ENCODE measurements at regions not wholly inside any gene's neighbourhood (a gene's known extent, or its start where the extent isn't known, plus 50 kb on each side); places are given as distances from the start of the nearest gene placed in this dataset.

DNA sequence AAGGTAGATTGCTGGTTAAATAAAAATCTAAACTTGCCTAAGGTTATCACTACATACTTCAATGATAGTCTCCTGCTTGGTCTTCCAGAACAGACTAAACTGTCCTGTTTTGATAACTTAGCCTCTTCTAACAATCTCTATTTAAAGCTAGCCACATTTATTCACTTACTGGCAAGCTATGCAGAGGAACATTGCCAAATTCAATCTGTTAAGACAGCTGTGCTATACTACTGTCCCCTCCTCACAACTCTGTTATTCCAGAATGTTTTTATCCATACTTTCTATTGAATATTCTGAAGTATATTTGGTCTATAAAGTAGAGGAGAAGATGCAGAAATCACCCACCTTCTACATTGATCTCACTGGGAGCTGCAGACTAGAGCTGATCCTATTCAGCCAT lies 594.0 kb upstream of the CCDC54 start:
- no peak for DNase-seq
- Histone ChIP-seq H3K36me3 (no peaks in the 10 kb centered on the region), H3K4me1 (no peaks in the 10 kb centered on the region), H3K27me3 (no peaks in the 10 kb centered on the region), H3K27ac (no peak overlapping the region), H3K4me3 (replicated peaks in 1 of 3) (no peak overlapping the region), H3K9me3 (no peaks in the 10 kb centered on the region)
- intact Hi-C loops (cut with DNase I), result no loop called here
- TF ChIP-seq POLR2A (IDR thresholded peaks at IDR 0.05) (no peak), CTCF (IDR thresholded peaks at IDR 0.05) (no peak)

- no peaks in the 10 kb centered on the region for H3K4me1 ChIP-seq
- no peak for DNase-seq
- WGBS, 2 donors, result 78 to 83% methylated on average over 4 of the region's 4 CpGs
- H3K27me3 ChIP-seq, result no peaks in the 10 kb centered on the region
- no peaks in the 10 kb centered on the region for H3K36me3 ChIP-seq
- intact Hi-C loops (cut with DNase I), result no loop called here
- H3K27ac ChIP-seq, result no peak overlapping the region
- TF ChIP-seq POLR2A (IDR thresholded peaks at IDR 0.05), result no peak
- no peak for TF ChIP-seq CTCF (IDR thresholded peaks at IDR 0.05)
- H3K9me3 ChIP-seq, result no peaks in the 10 kb centered on the region
- no peak overlapping the region for H3K4me3 ChIP-seq (replicated peaks in 1 of 3)
Measured at GRCh38 chr3:106789276-106789675, 588.0 kb upstream of the CCDC54 start.

DNA sequence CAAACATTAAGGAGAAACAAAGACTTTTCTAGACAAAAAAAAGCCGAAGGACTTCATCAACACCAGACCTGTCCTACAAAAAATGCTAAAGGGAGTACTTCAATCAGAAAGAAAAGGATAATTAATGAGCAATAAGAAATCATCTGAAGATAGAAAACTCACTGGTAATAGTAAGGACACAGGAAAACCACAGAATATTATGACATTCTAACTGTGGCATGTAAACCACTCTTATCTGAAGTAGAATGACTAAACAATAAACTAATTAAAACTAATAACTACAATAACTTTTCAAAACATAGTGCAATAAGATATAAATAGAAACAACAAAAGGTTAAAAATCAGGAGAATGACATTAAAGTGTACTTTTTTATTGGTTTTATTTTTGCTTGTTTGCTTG lies 584.5 kb upstream of the CCDC54 start:
- no peak for DNase-seq
- no peaks in the 10 kb centered on the region for H3K27me3 ChIP-seq
- no peaks in the 10 kb centered on the region for H3K36me3 ChIP-seq
- H3K4me1 ChIP-seq, result no peaks in the 10 kb centered on the region
- H3K27ac ChIP-seq, result no peak overlapping the region
- 78 to 94% methylated on average over 1 of the region's 1 CpG for WGBS, 2 donors
- H3K4me3 ChIP-seq (replicated peaks in 1 of 3), result no peak overlapping the region
- intact Hi-C loops (cut with DNase I), result no loop called here
- no peaks in the 10 kb centered on the region for H3K9me3 ChIP-seq
- no peak for TF ChIP-seq CTCF (IDR thresholded peaks at IDR 0.05)
- TF ChIP-seq POLR2A (IDR thresholded peaks at IDR 0.05), result no peak

DNA sequence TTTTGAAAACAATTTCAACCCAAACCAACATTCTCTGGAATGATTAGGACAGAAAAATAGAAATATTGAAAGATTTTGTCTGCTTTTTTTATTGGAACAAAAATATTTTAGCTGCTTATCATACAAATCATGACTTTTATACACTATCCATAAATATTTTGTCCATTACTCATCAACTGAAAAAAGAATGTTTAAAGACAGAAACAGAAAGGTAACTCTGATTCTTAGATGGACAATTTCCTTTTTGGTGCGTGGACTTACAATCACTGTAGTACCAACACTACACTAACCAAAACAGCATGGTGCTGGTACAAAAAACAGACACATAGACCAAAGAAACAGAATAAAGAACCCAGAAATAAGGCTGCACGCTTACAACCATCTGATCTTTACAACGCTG lies 582.8 kb upstream of the CCDC54 start:
- no peaks in the 10 kb centered on the region for H3K36me3 ChIP-seq
- H3K27me3 ChIP-seq, result no peaks in the 10 kb centered on the region
- no peak for TF ChIP-seq CTCF (IDR thresholded peaks at IDR 0.05)
- no peak for TF ChIP-seq POLR2A (IDR thresholded peaks at IDR 0.05)
- intact Hi-C loops (cut with DNase I), result no loop called here
- no peaks in the 10 kb centered on the region for H3K4me1 ChIP-seq
- no peak for DNase-seq
- no peak overlapping the region for H3K27ac ChIP-seq
- H3K4me3 ChIP-seq (replicated peaks in 1 of 3), result no peak overlapping the region
- no peaks in the 10 kb centered on the region for H3K9me3 ChIP-seq
- WGBS, 2 donors, result 93 to 97% methylated on average over 3 of the region's 3 CpGs

DNA sequence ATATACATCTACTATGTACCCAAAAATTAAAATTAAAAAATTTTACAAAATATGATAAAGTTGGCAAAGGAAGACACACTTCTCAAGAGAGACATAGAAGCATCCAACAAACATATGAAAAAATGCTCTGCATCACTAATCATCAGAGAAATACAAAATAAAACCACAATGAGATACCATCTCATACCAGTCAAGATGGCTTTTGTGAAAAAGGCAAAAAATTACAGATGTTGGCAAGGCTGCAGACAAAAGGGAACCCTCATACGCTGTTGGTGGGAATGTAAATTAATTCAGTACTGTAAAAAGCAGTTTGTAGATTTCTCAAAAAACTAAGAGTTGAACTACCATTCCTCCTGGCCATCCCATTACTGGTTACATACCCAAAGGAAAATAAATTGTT lies 581.7 kb upstream of the CCDC54 start:
- H3K4me3 ChIP-seq (replicated peaks in 1 of 3), result no peak overlapping the region
- 90 to 91% methylated on average over 1 of the region's 1 CpG for WGBS, 2 donors
- H3K27me3 ChIP-seq, result no peaks in the 10 kb centered on the region
- intact Hi-C loops (cut with DNase I), result no loop called here
- TF ChIP-seq CTCF (IDR thresholded peaks at IDR 0.05) (no peak), POLR2A (IDR thresholded peaks at IDR 0.05) (no peak)
- no peaks in the 10 kb centered on the region for H3K9me3 ChIP-seq
- no peak overlapping the region for H3K27ac ChIP-seq
- DNase-seq, result no peak
- H3K36me3 ChIP-seq, result no peaks in the 10 kb centered on the region
- no peaks in the 10 kb centered on the region for H3K4me1 ChIP-seq
